NCI-H82 treated with DMSO at 0.1 percent for 48 hours (cell line): ENCODE measurements at regions not wholly inside any gene's neighbourhood (a gene's known extent, or its start where the extent isn't known, plus 50 kb on each side); places are given as distances from the start of the nearest gene placed in this dataset.

Source experiments
- DNase-seq: peaks from one replicate; lab custom pipeline; 2025; ENCODE audit not compliant: unreplicated experiment; lab: John Stamatoyannopoulos, UW

DNA sequence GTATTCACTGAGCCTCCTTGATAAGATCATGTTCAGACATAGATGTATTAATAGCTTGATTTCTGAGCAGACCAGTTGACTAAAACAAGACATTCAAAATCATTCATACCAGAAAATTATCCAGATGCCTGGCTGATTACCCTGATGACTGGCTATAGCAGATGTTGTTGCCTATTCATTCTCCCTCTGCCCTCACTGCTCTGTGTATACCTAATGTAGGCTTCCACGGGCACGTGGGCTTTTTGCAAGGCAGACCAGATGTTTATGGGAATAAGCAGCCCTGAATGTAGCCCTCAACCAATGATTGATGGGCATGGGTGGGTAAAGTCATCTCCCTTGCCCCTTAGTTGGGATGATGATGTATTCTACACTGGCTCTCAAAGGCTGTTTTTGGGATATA, 289.1 kb downstream of the MBD2 start:
- DNase-seq: no peak

DNA sequence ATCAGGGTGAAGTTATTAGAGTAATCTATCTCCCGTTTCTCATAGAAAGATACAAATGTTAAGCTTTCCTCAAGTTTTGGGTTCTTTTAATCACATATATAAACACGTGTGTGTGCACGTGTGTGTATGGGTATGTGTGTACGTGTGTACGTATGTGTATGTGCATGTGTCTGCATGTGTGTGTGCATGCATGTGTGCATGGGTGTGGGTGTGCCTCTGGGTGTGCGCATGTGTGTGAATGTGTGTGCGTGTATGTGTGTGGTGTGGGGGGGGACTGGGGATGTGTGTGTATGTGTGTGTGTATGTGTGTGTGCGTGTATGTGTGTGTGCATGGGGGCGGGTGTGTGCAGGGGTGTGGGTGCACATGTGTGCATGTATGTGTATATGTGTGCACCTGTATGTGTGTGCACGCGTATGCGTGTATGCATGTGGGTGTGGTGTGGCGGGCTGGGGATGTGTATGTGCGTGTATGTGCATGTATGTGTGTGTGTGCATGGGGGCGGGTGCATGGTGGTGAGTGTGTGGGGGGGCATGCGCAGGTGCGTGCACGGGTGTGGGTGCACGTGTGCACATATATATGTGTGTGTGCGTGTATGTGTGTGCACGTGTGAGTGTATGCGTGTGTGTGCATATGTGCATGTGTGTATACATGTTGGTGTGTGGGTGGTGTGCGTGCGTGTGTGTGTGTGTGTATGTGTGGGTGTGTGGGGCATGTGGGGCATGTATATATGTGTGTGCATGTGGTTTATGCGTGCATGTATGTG, 304.0 kb downstream of the MBD2 start:
- no peak for DNase-seq

DNA sequence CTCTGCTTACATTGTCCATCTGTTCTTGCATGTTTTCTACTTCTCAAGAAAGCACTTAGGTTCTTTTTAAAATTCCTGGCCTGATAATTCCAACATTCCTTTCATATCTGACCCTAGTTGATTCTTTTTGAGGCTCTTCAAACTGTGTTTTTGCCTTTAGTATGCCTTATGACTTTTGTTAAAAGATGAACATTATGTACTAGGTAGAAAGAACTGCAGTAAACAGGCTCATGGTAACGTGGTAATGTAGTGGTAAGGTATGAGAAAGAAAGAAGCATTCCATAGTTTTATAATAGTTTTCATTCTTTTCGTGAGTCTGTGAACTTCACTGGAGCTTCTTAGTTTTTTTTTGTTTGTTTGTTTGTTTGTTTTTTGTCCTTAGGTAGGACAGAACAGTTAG, 306.4 kb downstream of the MBD2 start:
- no peak for DNase-seq

DNA sequence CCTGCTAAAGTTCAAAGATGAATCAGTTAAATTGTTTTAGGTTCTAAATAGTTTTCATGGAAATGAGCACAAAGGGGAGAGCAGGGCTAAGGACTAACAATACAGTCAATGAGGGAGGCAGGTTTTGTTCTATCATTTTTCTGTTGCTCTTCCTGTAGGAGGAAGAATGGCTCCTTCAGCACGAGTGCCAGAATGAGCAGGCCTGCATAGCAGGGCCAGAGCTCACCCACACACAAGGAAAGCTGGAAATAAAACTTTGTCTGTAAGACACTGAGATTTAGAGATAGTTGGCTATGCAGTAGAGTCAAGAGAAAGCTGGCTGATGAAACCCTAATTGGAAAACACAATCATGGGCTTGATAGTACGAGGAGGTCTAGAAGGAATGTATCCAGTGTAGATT, 313.3 kb downstream of the MBD2 start:
- no peak for DNase-seq

DNA sequence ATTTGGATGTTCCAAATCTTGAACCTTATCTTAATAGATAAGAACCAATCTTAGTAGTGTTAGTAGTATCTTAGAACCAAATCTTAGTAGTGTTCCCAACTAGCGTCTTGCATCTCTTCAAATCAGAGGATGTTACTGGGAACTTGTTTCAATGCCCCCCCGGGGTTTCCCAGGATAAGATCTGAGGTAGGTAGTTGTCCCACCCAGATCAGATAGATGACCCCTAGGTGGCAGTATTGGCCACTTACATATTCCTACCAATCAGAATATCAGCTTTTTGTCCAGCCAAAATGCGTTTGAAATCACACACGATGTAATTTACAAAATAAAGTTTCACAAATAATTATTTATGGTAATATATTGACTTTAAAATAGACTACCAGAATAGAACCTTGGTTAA, 314.8 kb downstream of the MBD2 start:
- DNase-seq: no peak

DNA sequence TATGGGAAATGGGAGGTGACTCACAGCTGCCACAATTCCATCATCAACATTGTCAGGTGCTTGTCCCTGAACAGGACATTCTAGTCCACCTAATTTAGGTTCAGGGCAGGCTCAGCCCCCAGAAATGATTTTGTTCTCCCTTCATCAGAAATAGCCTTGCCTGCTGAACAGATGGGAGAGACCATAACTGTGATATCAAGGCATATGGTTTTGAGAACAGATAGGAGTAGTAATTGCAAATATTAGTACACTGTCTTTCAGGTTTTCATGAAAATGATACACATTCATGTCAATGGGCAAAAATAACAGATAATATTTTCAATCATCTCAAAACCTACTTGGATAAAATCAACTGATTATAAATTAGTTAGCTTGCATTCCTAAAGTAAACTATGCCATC, 316.5 kb downstream of the MBD2 start:
- no peak for DNase-seq

DNA sequence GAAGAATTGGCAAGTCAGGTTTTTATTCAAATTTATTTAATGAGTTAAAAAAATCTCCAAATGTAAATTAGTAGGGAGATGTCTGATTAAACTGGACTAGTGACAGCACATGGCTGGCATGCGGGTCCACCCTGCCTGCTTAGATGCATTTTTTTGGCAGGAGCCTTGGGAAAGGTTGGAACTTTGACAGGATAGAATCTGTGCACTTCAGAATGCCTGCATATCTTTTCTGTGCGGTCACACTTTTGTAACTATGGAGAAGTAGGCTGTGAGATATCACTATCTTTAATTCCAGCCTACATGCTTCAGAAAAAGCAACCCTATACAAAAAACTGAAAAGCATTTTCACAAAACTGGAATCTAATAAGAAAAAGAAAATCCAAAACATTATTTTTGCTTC, 317.8 kb downstream of the MBD2 start:
- DNase-seq: no peak

DNA sequence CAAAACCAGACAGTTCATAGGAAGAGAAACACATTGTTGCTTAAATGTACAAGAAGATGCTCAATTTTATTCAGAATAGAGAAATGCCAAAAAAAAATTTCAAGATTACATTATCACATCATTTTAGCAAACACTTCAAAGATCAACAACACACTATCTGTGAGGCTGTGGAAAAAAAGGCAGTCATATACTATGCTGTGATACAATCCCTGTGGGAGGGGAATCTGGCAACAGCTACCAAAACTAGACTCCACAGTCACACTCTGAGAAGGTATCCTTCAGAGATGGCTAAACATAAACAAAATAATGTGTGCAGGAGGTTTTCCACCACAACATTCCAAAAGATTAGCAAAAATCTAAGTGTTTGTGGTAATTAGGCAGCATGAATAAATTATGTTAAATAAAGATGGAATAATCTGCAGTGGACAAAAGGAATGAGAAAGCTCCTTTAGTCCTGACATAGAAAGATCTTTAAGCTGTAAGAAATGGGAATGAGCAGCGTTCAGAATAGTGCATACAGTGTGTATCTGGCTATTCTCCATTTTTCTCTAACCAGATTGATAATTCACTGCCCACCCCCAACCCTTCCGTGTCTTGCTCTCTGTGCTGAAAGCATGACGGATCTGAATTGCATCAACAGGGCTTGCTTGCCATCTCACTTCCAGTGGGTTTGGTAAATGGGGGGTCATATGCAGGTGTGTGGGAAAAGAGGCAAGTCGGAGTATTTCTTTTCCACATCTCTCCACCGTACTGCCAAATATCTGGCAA, 329.6 kb downstream of the MBD2 start:
- no peak for DNase-seq

DNA sequence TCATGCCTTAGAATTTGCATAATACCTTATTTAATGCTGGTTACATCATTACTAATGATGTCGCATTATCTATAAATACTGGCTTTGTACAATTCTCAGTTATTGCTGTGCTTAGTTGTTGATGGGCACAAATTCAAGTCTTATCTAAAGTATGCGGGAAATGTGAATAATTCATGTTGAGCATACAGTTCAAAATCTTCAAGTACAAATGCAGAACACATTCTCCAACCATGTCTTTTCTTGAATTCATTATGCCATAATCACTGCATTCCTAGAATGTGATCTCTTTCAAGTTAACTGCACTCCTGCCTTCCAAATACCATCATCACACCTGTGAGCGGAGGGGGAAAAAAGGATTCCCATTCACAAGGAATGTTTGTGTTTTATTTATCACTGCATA, 337.0 kb downstream of the MBD2 start:
- DNase-seq: no peak

DNA sequence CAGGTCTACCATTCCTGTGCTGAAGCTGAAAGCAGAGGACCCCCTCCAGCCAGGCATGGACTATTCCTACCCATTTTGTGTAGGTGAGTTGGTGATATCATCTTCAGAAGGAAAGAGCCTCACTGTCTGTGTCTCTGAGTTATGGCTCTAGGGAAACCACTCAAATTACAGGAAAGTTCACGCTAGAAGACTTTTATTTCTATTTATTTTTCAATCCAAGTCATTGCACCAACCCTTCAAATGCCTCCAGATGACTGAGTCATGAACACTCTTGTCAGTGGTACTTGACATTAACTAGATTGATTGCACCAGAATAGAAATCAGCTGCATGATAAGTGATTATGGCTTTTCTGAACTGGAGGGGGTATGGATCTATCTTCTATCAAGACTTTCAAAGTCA, 338.4 kb downstream of the MBD2 start:
- DNase-seq: no peak

DNA sequence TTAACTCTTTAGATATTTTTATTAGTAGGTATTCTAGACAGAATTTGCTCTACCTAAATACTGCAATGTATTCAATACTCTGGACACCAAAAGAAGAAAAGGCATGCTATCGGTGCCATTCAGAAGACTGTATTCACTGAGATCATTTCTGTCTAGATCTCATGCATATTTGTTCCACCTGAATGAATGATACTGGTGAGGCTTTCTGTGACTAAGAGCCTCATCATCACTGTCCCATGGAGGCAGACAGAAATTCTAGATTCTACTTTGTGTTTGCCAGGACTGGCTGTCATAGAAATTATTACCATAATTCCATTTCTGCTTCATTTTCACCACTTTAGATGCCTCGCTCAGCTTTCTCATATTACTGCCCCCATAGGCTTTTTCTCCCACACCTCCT, 340.7 kb downstream of the MBD2 start:
- no peak for DNase-seq

DNA sequence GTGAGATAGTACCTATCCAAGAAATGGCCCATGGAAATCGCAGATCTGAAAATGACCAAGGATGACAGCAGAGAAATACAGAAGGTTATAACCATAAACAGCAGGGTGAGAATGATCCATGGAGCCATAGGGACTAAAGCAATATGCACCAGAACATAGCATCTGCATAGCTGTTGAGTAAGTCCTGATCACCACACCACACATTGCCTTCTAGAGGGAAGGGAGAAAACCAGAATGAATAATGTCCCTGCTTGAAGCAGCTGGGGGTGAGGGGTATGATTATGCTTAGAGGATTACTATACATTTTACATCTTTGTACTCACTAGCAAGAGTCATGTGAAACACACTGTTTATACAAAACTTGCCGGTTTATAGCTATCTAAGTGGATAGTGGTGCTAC, 350.4 kb downstream of the MBD2 start:
- DNase-seq: no peak

DNA sequence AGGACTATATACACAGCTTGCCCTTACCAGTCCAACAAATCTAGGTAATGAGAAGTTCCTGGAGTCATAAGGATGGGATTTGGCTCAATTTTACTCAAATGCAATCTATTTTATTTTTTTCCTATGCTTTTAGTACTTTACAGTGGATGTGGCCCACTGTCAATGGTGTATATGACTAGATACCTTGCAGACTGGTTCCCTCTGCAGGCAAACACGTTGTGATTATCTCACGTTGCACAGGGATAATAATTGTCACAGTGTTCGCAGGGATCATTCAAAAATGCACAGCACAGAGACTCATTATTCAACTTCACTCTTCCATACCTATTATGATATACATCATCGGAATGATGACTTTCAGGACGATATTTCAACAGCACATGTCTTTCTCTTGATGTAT, 359.7 kb downstream of the MBD2 start:
- DNase-seq: no peak

DNA sequence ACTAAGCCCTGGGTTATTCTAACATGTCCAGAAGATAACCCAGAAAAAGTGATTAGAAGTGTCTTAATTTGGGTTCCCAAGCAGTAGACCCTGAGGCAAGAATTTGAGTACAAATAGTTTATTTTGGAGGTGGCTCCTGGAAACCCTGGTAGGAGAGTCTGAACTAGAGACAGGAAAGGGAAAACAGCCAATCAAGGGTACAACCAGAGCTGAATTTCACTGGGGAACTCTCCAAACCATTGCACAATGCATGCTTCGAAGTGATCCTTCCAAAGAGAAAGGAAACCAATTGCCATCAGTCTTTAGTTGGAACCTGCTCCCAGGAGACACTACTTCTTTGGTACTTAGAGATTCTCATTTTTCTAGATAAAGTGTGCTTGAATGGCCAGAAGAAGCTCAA, 361.5 kb downstream of the MBD2 start:
- DNase-seq: no peak

DNA sequence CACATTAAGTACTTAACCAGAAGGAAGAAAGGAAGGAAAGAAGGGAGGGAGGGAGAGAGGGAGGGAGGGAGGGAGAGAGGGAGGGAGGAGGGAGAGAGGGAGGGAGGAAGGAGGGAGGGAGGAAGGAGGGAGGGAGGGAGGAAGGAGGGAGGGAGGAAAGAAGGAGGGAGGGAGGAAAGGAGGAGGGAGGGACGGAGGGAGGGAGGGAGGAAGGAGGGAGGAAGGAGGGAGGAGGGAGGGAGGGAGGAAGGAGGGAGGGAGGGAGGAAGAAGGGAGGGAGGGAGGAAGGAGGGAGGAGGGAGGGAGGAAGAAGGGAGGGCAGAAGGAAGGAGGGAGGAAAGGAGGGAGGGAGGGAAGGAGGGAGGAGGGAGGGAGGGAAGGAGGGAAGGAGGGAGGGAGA, 363.3 kb downstream of the MBD2 start:
- DNase-seq: no peak

DNA sequence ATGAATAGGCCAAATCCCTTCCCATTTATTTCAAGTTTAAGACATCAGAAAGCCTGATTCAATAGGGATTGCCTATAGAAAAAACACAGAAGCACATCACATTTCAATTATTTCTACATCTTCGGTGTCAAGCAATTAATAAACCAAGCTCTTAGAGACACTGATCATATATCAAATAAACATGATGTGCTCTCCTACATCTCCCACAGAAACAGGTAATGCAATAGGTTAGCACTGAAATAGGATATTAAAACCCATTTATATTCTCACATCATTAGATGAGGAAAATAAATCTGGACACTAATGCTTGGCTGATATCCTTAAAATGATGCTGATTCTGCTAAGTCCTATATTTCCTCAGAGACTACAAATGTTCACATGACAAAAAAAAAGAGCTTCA, 364.7 kb downstream of the MBD2 start:
- no peak for DNase-seq

DNA sequence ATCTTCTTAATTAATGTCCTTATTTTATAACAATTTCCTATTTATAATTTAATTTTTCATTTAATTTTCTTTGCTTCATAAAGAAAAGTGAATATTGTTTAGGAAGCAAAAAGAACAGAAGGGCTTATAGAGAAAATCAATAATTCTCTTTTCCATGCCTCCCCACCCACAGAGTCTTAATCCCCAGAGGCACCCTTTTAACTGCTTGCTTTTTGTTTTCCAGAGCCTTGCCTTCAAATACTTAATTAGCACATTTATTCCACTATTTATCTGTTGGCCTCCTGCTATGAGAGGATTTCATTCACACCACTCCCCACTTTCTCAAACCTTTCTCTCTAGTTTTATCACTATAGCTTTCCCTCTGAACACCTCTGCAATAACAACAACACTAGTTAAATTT, 373.6 kb downstream of the MBD2 start:
- DNase-seq: no peak

DNA sequence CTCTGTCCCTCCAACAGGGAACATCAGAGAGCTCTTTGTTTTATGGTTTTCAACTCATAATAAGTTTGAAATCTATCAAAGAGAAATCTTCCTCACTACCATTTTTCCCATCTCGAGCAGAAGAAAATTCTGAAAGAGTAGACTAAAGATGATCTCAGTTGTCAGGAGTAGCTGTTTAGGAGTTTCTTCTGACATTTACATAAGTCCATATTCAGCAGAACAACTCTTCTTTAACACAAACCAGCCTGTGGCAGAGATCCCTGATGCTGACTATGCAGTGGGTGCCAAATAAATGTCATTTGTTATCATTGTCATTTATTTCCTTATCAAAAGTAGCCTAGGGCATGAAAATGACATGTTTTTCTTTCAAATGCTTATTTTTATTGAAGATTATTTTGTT, 380.7 kb downstream of the MBD2 start:
- DNase-seq: no peak

DNA sequence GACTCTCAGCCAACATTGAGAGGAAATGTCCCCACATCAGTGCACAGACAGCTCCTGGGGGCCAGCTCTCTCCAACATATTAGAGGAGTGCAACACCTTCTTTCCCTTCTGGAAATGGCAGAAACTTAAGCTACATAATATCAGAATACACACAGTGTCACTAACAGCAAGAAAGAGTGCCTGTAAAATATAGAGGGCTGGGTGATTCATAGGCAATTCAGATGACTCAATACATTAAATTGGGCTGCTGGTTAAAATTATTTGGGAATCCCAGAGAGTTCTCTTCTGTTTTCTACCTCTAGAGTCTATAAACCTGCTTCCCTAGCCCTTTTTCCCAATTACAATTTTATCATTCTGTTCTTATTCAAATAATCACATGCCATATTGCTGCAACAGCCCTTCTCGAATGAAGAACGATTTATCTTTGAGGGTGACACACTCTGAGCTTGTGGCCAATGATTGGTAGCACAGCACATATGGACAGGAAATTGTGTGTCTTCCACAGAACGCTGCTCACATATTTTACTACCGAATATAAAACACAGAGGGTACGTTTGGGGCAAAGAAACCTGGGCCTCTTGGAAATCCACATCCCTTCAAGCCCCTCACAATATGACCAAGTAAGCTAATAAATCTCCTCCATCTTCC, 381.2 kb downstream of the MBD2 start:
- DNase-seq: no peak

DNA sequence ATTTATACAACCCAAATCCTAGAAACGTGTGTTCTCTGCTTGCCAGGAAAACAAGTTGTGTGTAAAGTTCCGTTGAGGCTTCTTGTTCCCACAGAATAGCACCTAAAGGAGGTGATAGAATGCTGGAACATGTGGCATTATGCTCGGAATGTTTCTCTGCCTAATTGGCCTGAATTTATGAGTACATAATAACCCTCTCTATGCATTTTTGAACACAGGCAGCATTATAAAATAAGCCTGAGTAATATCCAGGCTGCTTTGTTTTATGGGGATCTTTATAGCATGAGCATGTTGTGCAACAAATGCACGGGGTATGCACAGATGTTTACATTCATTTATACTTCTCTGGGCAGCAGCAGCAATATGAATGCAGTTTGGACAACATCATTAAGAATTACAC, 385.7 kb downstream of the MBD2 start:
- DNase-seq: no peak

DNA sequence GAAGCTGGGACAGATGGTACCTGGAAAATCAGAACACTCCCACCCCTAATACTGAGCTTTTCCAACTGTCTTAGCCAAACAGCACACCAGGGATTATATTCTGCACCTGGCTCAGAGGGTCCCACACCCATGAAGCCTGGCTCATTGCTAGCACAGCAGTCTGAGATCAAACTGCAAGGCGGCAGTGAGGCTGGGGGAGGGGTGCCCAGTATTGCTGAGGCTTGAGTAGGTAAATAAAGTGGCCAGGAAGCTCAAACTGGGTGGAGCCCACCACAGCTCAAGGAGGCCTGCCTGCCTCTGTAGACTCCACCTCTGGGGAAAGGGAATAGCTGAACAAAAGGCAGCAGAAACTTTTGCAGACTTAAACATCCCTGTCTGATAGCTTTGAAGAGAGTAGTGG, 403.3 kb downstream of the MBD2 start:
- peak; percentile 55 for DNase-seq

DNA sequence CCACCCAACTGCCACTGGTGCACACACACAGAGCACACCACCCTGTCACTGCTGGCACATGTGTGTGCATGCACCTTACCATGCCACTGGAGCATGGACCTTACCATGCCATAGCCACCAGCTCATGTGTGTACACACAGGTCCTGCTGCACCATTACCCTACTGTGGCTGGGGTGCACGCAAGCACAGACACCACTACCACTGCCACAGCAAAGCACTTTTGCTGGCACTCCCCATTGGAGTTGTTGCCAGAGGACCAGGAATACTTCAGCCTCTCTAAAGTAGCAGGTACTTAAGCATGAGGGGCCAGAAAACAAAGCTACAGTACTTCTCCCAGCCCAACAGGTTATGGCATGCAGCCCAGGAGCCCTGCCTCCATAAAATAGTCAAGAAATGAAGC, 404.8 kb downstream of the MBD2 start:
- no peak for DNase-seq
